ENCODE measurements at regions not wholly inside any gene's neighbourhood (a gene's known extent, or its start where the extent isn't known, plus 50 kb on each side); places are given as distances from the start of the nearest gene placed in this dataset.
A peak's percentile ranks its signal among the peaks of the same experiment; 100 is the strongest.

DNA sequence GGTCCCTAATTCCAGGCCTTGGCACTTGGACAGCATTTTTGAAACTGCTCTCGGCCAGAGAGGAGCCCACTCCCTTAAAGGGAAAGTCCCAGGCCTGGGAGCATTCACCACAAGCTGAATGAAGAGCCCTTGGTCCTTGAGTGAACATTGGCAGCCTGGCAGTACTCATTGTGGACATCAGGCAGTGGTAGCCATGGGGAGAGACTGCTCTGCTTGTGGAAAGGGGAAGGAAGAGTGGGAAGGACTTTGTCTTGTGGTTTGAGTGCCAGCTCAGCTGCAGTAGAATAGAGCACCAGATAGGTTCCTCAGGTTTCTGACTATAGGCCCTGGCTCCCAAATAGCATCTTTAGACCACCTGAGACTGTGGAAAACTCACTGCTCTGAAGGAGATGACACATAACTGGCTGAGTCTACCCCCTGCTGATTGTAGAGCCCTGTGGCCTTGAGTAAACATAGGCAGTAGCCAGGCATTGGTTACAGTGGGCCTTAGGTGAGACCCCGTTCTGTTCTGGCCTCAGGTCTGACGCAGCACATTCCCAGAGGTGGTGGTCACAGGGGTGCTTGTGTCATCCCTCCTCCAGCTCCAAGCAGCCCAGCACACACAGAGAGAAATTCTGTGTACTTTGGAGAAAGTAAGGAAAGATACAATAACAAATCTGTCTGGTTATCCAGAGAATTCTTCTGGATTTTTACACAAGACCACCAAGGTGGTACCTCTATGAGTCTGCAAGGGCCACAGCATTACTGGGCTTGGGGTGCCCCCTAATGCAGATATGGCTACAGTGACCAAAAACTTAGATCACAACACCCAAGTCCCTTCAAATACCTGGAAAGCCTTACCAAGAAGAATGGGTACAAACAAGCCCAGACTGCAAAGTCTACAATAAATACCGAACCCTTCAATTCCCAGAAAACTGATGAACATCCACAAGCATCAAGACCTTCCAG, 153.8 kb downstream of the GNAI1 start:
- DNase-seq, result peak; percentile 72

- DNase-seq, result no peak
These were observed 153.0 kb downstream of the GNAI1 start for GRCh38 chr7:80287400-80288174.

DNA sequence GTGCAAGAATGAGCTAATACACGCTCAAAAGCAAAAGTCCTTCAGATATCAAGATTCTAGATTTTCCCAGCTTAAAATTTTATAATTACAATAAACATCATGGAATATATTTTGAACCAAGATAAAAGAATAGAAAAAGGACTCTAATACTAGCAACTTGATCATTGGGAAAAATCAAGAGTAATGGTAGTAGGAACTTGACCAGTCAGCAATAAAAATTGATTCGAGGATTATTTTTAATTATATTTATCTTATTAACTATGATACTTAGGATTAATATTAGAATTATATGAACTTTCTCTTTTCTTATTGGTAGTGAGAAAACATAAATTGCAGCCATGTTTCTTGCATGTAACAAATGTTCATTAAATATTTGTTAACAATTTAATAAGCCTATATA, 152.0 kb downstream of the GNAI1 start:
- no peak for DNase-seq

DNA sequence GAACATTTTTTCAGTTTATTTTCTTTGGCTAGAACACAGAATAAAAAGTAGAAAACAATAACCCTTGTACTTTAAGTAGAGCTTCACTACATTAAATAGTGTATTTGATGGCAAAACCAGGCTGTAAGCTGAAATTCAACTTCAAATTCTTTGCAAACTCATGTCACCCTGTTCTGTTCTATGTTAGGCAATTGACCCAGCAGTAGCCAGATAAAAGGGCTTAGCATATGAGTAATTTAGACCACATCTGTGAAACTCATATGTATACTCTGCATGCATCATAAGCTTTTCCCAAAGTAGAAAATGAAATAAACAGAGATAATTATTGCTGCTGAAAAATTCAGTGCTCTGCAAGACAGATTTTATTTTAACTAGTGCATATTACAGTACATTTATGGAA, 150.2 kb downstream of the GNAI1 start:
- peak; percentile 66 for DNase-seq

DNA sequence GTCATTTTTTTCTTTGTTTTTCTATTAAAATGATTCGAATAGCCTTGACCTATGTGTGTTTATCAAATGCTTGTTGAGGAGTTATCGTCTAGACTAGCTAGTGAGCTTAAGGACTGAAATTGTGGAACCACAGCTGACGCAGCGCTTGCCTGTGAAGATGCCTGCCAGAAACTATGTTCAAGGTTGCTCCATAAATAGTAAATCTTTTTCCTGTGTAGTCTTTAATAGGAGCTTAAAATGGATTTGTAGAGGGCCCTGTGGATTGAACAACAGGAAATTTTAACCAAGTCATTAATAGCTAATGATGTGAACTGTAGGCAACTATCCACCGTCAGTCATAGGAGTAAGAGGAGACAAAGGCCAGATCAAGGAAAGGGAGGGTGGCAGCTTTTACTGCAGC, 145.1 kb downstream of the GNAI1 start:
- no peak for DNase-seq

- peak; percentile 28 for DNase-seq
These were observed 144.1 kb downstream of the GNAI1 start for GRCh38 chr7:80278737-80279136.

GRCh38 chr7:80277434-80278427, 143.1 kb downstream of the GNAI1 start:
- DNase-seq, result peak; percentile 82

All from kidney glomerular epithelial cell (primary cell).